NCI-H510A (cell line): ENCODE measurements at regions not wholly inside any gene's neighbourhood (a gene's known extent, or its start where the extent isn't known, plus 50 kb on each side); places are given as distances from the start of the nearest gene placed in this dataset.

Experiments
- DNase-seq: peaks from one replicate; lab custom pipeline; 2025; lab: John Stamatoyannopoulos, UW

- DNase-seq = no peak
These were observed 345.4 kb upstream of the EEF2KMT start for GRCh38 chr16:5442986-5443385.

- no peak for DNase-seq
These were observed 344.5 kb upstream of the EEF2KMT start for GRCh38 chr16:5442054-5442453.

GRCh38 chr16:5438591-5438990, 341.0 kb upstream of the EEF2KMT start:
- DNase-seq = no peak

GRCh38 chr16:5433587-5433986, 336.0 kb upstream of the EEF2KMT start:
- no peak for DNase-seq

- no peak for DNase-seq
These were observed 334.6 kb upstream of the EEF2KMT start for GRCh38 chr16:5432166-5432565.

- no peak for DNase-seq
These were observed 333.0 kb upstream of the EEF2KMT start for GRCh38 chr16:5430598-5430997.

GRCh38 chr16:5428932-5429331, 331.3 kb upstream of the EEF2KMT start:
- DNase-seq = no peak

- DNase-seq = no peak
These were observed 330.0 kb upstream of the EEF2KMT start for GRCh38 chr16:5427571-5427970.

- DNase-seq = no peak
These were observed 325.3 kb upstream of the EEF2KMT start for GRCh38 chr16:5422643-5423496.

- no peak for DNase-seq
These were observed 324.5 kb upstream of the EEF2KMT start for GRCh38 chr16:5422047-5422446.

GRCh38 chr16:5416013-5416412, 318.4 kb upstream of the EEF2KMT start:
- no peak for DNase-seq

GRCh38 chr16:5415123-5415522, 317.5 kb upstream of the EEF2KMT start:
- DNase-seq = no peak

- no peak for DNase-seq
These were observed 315.1 kb upstream of the EEF2KMT start for GRCh38 chr16:5412731-5413130.

GRCh38 chr16:5398203-5398602, 300.6 kb upstream of the EEF2KMT start:
- DNase-seq = no peak

GRCh38 chr16:5396880-5397279, 299.3 kb upstream of the EEF2KMT start:
- DNase-seq = no peak

- no peak for DNase-seq
These were observed 295.5 kb upstream of the EEF2KMT start for GRCh38 chr16:5393070-5393469.

- DNase-seq = no peak
These were observed 289.4 kb upstream of the EEF2KMT start for GRCh38 chr16:5386989-5387388.

- DNase-seq = no peak
These were observed 288.2 kb upstream of the EEF2KMT start for GRCh38 chr16:5385811-5386210.

GRCh38 chr16:5385115-5385514, 287.5 kb upstream of the EEF2KMT start:
- no peak for DNase-seq

GRCh38 chr16:5383737-5384136, 286.1 kb upstream of the EEF2KMT start:
- DNase-seq = no peak

GRCh38 chr16:5382484-5382883, 284.9 kb upstream of the EEF2KMT start:
- DNase-seq = no peak

GRCh38 chr16:5381481-5381880, 283.9 kb upstream of the EEF2KMT start:
- no peak for DNase-seq

- DNase-seq = no peak
These were observed 282.4 kb upstream of the EEF2KMT start for GRCh38 chr16:5379954-5380353.

- no peak for DNase-seq
These were observed 280.9 kb upstream of the EEF2KMT start for GRCh38 chr16:5378531-5378930.
